Dedifferentiated amniotic fluid mesenchymal stem cell (primary cell): ENCODE measurements at regions not wholly inside any gene's neighbourhood (a gene's known extent, or its start where the extent isn't known, plus 50 kb on each side); places are given as distances from the start of the nearest gene placed in this dataset.

Experiments used
- DNase-seq: peaks from one replicate; pipeline ENCODE4 v3.0.0-alpha.2; 2016; ENCODE audit errors: extremely low spot score

- peak; percentile 87 for DNase-seq
These were observed 206.6 kb upstream of the RFX3 start for GRCh38 chr9:3732077-3733038.

GRCh38 chr9:3730511-3730922 is 204.7 kb upstream of the RFX3 start:
- no peak for DNase-seq

- DNase-seq, result no peak
These were observed 195.3 kb upstream of the RFX3 start for GRCh38 chr9:3721096-3721495.

GRCh38 chr9:3719286-3719685 is 193.5 kb upstream of the RFX3 start:
- DNase-seq, result no peak

- DNase-seq, result no peak
These were observed 190.6 kb upstream of the RFX3 start for GRCh38 chr9:3716415-3716814.

GRCh38 chr9:3708751-3709150 is 182.9 kb upstream of the RFX3 start:
- no peak for DNase-seq

- no peak for DNase-seq
These were observed 179.1 kb upstream of the RFX3 start for GRCh38 chr9:3704890-3705289.

- DNase-seq, result no peak
These were observed 175.0 kb upstream of the RFX3 start for GRCh38 chr9:3700772-3701171.

GRCh38 chr9:3699883-3700282 is 174.1 kb upstream of the RFX3 start:
- no peak for DNase-seq

- DNase-seq, result no peak
These were observed 172.7 kb upstream of the RFX3 start for GRCh38 chr9:3698531-3698930.

- no peak for DNase-seq
These were observed 172.3 kb upstream of the RFX3 start for GRCh38 chr9:3698076-3698475.

GRCh38 chr9:3696368-3696767 is 170.6 kb upstream of the RFX3 start:
- DNase-seq, result no peak

- no peak for DNase-seq
These were observed 166.8 kb upstream of the RFX3 start for GRCh38 chr9:3692606-3693005.

GRCh38 chr9:3689555-3689954 is 163.8 kb upstream of the RFX3 start:
- DNase-seq, result no peak

- DNase-seq, result no peak
These were observed 161.3 kb upstream of the RFX3 start for GRCh38 chr9:3687145-3687544.

GRCh38 chr9:3682186-3682585 is 156.4 kb upstream of the RFX3 start:
- DNase-seq, result no peak

GRCh38 chr9:3677541-3677940 is 151.7 kb upstream of the RFX3 start:
- DNase-seq, result no peak

- DNase-seq, result no peak
These were observed 151.0 kb upstream of the RFX3 start for GRCh38 chr9:3676766-3677165.

GRCh38 chr9:3675946-3676345 is 150.1 kb upstream of the RFX3 start:
- no peak for DNase-seq

- no peak for DNase-seq
These were observed 148.8 kb upstream of the RFX3 start for GRCh38 chr9:3674561-3674960.

- no peak for DNase-seq
These were observed 146.6 kb upstream of the RFX3 start for GRCh38 chr9:3672399-3672798.

- peak; percentile 16 for DNase-seq
These were observed 138.2 kb upstream of the RFX3 start for GRCh38 chr9:3664044-3664443.

GRCh38 chr9:3662671-3663070 is 136.9 kb upstream of the RFX3 start:
- DNase-seq, result no peak

GRCh38 chr9:3660936-3661335 is 135.1 kb upstream of the RFX3 start:
- no peak for DNase-seq
